ENCODE measurements at regions not wholly inside any gene's neighbourhood (a gene's known extent, or its start where the extent isn't known, plus 50 kb on each side); places are given as distances from the start of the nearest gene placed in this dataset.
A peak's percentile ranks its signal among the peaks of the same experiment; 100 is the strongest.

GRCh38 chr4:155491336-155492120 lies 114.8 kb upstream of the MAP9 start:
- no peak for DNase-seq
- H3K36me3 ChIP-seq (ENCODE audit: control insufficient read depth in 1 of 2, insufficient read depth in 2 of 2, low read length in 1 of 2) = no peaks in the 10 kb centered on the region
- H3K27ac ChIP-seq (ENCODE audit: low read depth in 1 of 2, low read length in 2 of 2) = no peak overlapping the region
- H3K4me1 ChIP-seq (ENCODE audit: control insufficient read depth in 1 of 2, insufficient read depth in 2 of 2, low read length in 2 of 2) = peaks cover 2 to 3% of the 10 kb centered on the region in 2 donors
- no peak overlapping the region for H3K4me3 ChIP-seq (ENCODE audit: low read length in 2 of 2)
- intact Hi-C loops (cut with DNase I) = no loop called here
- 71 to 76% methylated on average over 4 of the region's 4 CpGs for WGBS, 2 donors
- H3K9me3 ChIP-seq (ENCODE audit: control insufficient read depth, low read length) = no peaks in the 10 kb centered on the region
- ATAC-seq (ENCODE audit: low FRiP score) = no peak
- H3K27me3 ChIP-seq (ENCODE audit: control insufficient read depth in 1 of 2, insufficient read depth in 2 of 2, low read length in 1 of 2) = no peaks in the 10 kb centered on the region

GRCh38 chr4:155489271-155489670 lies 112.5 kb upstream of the MAP9 start:
- Histone ChIP-seq H3K4me1 (ENCODE audit: control insufficient read depth in 1 of 2, insufficient read depth in 2 of 2, low read length in 2 of 2) (peaks cover 2 to 3% of the 10 kb centered on the region in 2 donors), H3K27ac (ENCODE audit: low read depth in 1 of 2, low read length in 2 of 2) (no peak overlapping the region), H3K9me3 (ENCODE audit: control insufficient read depth, low read length) (no peaks in the 10 kb centered on the region), H3K36me3 (ENCODE audit: control insufficient read depth in 1 of 2, insufficient read depth in 2 of 2, low read length in 1 of 2) (no peaks in the 10 kb centered on the region), H3K27me3 (ENCODE audit: control insufficient read depth in 1 of 2, insufficient read depth in 2 of 2, low read length in 1 of 2) (no peaks in the 10 kb centered on the region), H3K4me3 (ENCODE audit: low read length in 2 of 2) (no peak overlapping the region)
- DNase-seq (no peak), ATAC-seq (ENCODE audit: low FRiP score) (no peak)
- WGBS, 2 donors = 98% methylated on average over 3 of the region's 3 CpGs
- intact Hi-C loops (cut with DNase I) = no loop called here

DNA sequence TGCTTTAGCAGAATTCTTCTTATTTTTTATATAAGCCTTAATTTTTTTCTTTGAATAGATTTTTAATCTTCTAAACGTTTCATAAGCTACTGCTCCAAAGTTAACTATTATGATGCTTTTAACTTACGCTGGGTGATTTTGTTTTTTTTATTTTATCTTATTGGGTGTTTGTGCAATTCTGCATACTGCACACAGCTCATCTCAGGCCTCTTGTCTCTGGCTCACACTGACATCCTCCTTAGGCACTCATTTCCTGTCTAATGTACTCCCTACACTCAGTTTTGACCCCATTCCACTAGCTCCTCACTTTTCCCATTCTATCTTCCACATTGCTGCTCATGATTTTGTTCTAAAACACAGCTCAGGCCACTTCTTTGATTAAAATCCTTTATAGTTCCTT lies 111.9 kb upstream of the MAP9 start:
- H3K9me3 ChIP-seq (ENCODE audit: control insufficient read depth, low read length) = no peaks in the 10 kb centered on the region
- peaks cover 2 to 3% of the 10 kb centered on the region in 2 donors for H3K4me1 ChIP-seq (ENCODE audit: control insufficient read depth in 1 of 2, insufficient read depth in 2 of 2, low read length in 2 of 2)
- ATAC-seq (ENCODE audit: low FRiP score) = no peak
- intact Hi-C loops (cut with DNase I) = no loop called here
- DNase-seq = no peak
- H3K4me3 ChIP-seq (ENCODE audit: low read length in 2 of 2) = no peak overlapping the region
- H3K36me3 ChIP-seq (ENCODE audit: control insufficient read depth in 1 of 2, insufficient read depth in 2 of 2, low read length in 1 of 2) = no peaks in the 10 kb centered on the region
- WGBS, 2 donors = 63 to 64% methylated on average over 2 of the region's 2 CpGs
- H3K27ac ChIP-seq (ENCODE audit: low read depth in 1 of 2, low read length in 2 of 2) = no peak overlapping the region
- H3K27me3 ChIP-seq (ENCODE audit: control insufficient read depth in 1 of 2, insufficient read depth in 2 of 2, low read length in 1 of 2) = no peaks in the 10 kb centered on the region

DNA sequence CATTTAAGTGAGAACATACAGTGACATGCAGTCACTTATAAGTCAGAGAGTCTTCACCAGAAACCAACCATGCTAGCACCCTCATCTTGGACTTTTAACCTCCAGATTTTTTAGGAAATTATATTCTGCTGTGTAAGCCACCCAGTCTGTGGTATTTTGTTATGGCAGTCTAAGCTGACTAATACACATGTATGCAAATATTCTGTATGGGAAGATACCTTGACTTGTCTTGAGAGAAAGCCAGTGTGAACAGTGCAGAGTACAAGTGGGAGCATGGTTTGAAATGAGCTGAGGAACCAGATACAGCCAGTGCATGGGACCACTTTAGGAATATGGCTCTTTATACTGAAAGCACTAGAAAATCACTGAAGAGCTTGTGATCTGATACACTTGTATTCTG lies 110.4 kb upstream of the MAP9 start:
- Histone ChIP-seq H3K4me3 (ENCODE audit: low read length in 2 of 2) (no peak overlapping the region), H3K4me1 (ENCODE audit: control insufficient read depth in 1 of 2, insufficient read depth in 2 of 2, low read length in 2 of 2) (peaks cover 2 to 3% of the 10 kb centered on the region in 2 donors), H3K36me3 (ENCODE audit: control insufficient read depth in 1 of 2, insufficient read depth in 2 of 2, low read length in 1 of 2) (no peaks in the 10 kb centered on the region), H3K9me3 (ENCODE audit: control insufficient read depth, low read length) (no peaks in the 10 kb centered on the region), H3K27me3 (ENCODE audit: control insufficient read depth in 1 of 2, insufficient read depth in 2 of 2, low read length in 1 of 2) (no peaks in the 10 kb centered on the region), H3K27ac (ENCODE audit: low read depth in 1 of 2, low read length in 2 of 2) (no peak overlapping the region)
- intact Hi-C loops (cut with DNase I) = no loop called here
- ATAC-seq (ENCODE audit: low FRiP score) (no peak), DNase-seq (no peak)

DNA sequence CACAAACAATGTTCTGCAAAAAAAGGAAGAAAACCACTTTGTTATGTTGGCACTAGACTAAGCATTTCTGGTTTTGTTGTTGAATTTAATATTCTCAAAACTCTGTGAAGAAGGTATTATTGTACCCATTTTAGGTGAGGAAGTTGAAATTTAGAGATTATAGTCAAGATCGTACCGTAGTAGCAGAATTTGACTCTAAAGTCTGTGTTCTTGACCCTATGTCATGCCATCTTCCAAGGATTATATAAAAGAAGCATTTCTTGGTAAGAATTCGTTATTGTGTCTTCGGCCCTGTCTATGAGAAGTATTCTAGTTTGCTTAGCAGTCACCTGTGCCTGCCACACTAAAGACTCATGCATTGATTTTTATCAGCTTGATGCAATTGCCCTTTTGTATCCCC lies 104.4 kb upstream of the MAP9 start:
- H3K27ac ChIP-seq (ENCODE audit: low read depth in 1 of 2, low read length in 2 of 2) = no peak overlapping the region
- no peak for ATAC-seq (ENCODE audit: low FRiP score)
- 79 to 82% methylated on average over 4 of the region's 4 CpGs for WGBS, 2 donors
- H3K4me1 ChIP-seq (ENCODE audit: control insufficient read depth in 1 of 2, insufficient read depth in 2 of 2, low read length in 2 of 2) = peaks cover 3 to 8% of the 10 kb centered on the region in 2 donors
- intact Hi-C loops (cut with DNase I) = no loop called here
- H3K36me3 ChIP-seq (ENCODE audit: control insufficient read depth in 1 of 2, insufficient read depth in 2 of 2, low read length in 1 of 2) = no peaks in the 10 kb centered on the region
- DNase-seq = no peak
- H3K9me3 ChIP-seq (ENCODE audit: control insufficient read depth, low read length) = no peaks in the 10 kb centered on the region
- H3K4me3 ChIP-seq (ENCODE audit: low read length in 2 of 2) = no peak overlapping the region
- H3K27me3 ChIP-seq (ENCODE audit: control insufficient read depth in 1 of 2, insufficient read depth in 2 of 2, low read length in 1 of 2) = no peaks in the 10 kb centered on the region

GRCh38 chr4:155479835-155480234 lies 103.1 kb upstream of the MAP9 start:
- WGBS, 2 donors = 3 to 6% methylated on average over 1 of the region's 1 CpG
- no peak overlapping the region for H3K27ac ChIP-seq (ENCODE audit: low read depth in 1 of 2, low read length in 2 of 2)
- intact Hi-C loops (cut with DNase I) = no loop called here

DNA sequence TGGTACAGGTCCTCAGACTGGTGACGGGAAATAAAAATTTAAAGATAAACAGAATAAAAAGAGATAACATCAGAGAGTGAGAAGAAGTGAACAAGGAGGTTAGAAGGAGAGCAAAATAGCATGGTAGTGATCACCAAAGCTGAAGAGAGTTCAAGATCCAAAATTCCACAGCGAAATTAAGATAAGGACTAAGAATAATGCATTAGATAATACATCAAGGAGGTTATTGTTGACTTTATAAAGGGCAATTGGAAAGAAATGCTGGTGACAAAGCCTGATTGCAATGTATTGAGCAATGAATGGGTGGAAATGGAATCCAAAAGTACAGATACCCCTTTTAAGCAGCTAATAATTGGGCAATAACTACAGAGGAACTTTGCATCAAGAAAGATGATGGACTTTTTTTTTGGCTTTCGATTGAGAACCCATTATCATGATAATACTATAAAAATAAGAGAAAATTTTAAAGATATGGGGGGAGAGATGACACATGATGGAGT lies 101.6 kb upstream of the MAP9 start:
- Histone ChIP-seq H3K4me3 (ENCODE audit: low read length in 2 of 2) (no peak overlapping the region), H3K4me1 (ENCODE audit: control insufficient read depth in 1 of 2, insufficient read depth in 2 of 2, low read length in 2 of 2) (peaks cover 6 to 8% of the 10 kb centered on the region in 2 donors), H3K9me3 (ENCODE audit: control insufficient read depth, low read length) (no peaks in the 10 kb centered on the region), H3K27ac (ENCODE audit: low read depth in 1 of 2, low read length in 2 of 2) (no peak overlapping the region), H3K36me3 (ENCODE audit: control insufficient read depth in 1 of 2, insufficient read depth in 2 of 2, low read length in 1 of 2) (no peaks in the 10 kb centered on the region), H3K27me3 (ENCODE audit: control insufficient read depth in 1 of 2, insufficient read depth in 2 of 2, low read length in 1 of 2) (no peaks in the 10 kb centered on the region)
- WGBS, 2 donors = 41 to 47% methylated on average over 3 of the region's 3 CpGs
- ATAC-seq (ENCODE audit: low FRiP score) = no peak
- no peak for DNase-seq
- intact Hi-C loops (cut with DNase I) = no loop called here

More at GRCh38 chr4:155479835-155480234, 103.1 kb upstream of the MAP9 start:
- H3K36me3 ChIP-seq (ENCODE audit: control insufficient read depth in 1 of 2, insufficient read depth in 2 of 2, low read length in 1 of 2) = no peaks in the 10 kb centered on the region
- no peaks in the 10 kb centered on the region for H3K9me3 ChIP-seq (ENCODE audit: control insufficient read depth, low read length)
- ATAC-seq (ENCODE audit: low FRiP score) = peak; percentile 42
- H3K4me3 ChIP-seq (ENCODE audit: low read length in 2 of 2) = no peak overlapping the region
- DNase-seq = no peak
- H3K27me3 ChIP-seq (ENCODE audit: control insufficient read depth in 1 of 2, insufficient read depth in 2 of 2, low read length in 1 of 2) = no peaks in the 10 kb centered on the region
- H3K4me1 ChIP-seq (ENCODE audit: control insufficient read depth in 1 of 2, insufficient read depth in 2 of 2, low read length in 2 of 2) = peaks cover 3 to 8% of the 10 kb centered on the region in 2 donors

DNA sequence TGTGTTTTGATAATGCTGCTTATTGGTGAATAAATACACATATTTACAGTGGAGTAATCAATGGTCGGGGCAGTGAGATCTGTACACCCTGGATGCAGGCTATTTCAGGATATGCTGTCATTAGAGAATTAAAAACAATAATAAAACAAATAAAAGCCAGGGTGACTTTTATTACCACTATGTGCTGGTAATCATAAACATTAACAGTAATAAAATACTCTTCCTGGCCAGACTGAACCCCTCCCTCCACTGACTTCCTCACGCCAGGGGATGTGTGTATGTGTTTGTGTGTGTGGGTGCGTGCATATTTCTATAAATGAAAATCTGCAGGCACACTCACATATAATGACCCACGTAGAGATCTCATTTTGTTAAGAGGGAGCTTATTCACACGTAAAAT lies 98.0 kb upstream of the MAP9 start:
- ATAC-seq (ENCODE audit: low FRiP score) (no peak), DNase-seq (no peak)
- Histone ChIP-seq H3K4me3 (ENCODE audit: low read length in 2 of 2) (no peak overlapping the region), H3K27ac (ENCODE audit: low read depth in 1 of 2, low read length in 2 of 2) (no peak overlapping the region), H3K27me3 (ENCODE audit: control insufficient read depth in 1 of 2, insufficient read depth in 2 of 2, low read length in 1 of 2) (no peaks in the 10 kb centered on the region), H3K9me3 (ENCODE audit: control insufficient read depth, low read length) (no peaks in the 10 kb centered on the region), H3K36me3 (ENCODE audit: control insufficient read depth in 1 of 2, insufficient read depth in 2 of 2, low read length in 1 of 2) (no peaks in the 10 kb centered on the region), H3K4me1 (ENCODE audit: control insufficient read depth in 1 of 2, insufficient read depth in 2 of 2, low read length in 2 of 2) (peaks cover 5 to 6% of the 10 kb centered on the region in 2 donors)
- 91% methylated on average over 5 of the region's 5 CpGs for WGBS, 2 donors
- intact Hi-C loops (cut with DNase I) = loop anchor here in 1 of 2 donors (5.0 kb wide), 1 partner anchor 38 kb away; no protein-coding TSS in a partner anchor
